HG02678 (cell line): ENCODE measurements at regions not wholly inside any gene's neighbourhood (a gene's known extent, or its start where the extent isn't known, plus 50 kb on each side); places are given as distances from the start of the nearest gene placed in this dataset.

Experiments used
- ATAC-seq: cut with Tn5 transposase; IDR thresholded peaks from one replicate; pipeline ENCODE4 v1.9.1; 2021; ENCODE audit warnings: mild to moderate bottlenecking, moderate library complexity; ENCODE audit not compliant: unreplicated experiment

GRCh38 chr22:48587236-48587865, 1240.3 kb downstream of the BRD1 start:
- no peak for ATAC-seq

- no peak for ATAC-seq
Observed at GRCh38 chr22:48586799-48587185, 1240.9 kb downstream of the BRD1 start.

- ATAC-seq: no peak
Observed at GRCh38 chr22:48585916-48586798, 1241.5 kb downstream of the BRD1 start.

GRCh38 chr22:48584170-48584569, 1243.5 kb downstream of the BRD1 start:
- no peak for ATAC-seq

- ATAC-seq: no peak
Observed at GRCh38 chr22:48581796-48582469, 1245.7 kb downstream of the BRD1 start.

GRCh38 chr22:48581205-48581766, 1246.4 kb downstream of the BRD1 start:
- no peak for ATAC-seq

- no peak for ATAC-seq
Observed at GRCh38 chr22:48580481-48580970, 1247.1 kb downstream of the BRD1 start.

- ATAC-seq: no peak
Observed at GRCh38 chr22:48579928-48580309, 1247.8 kb downstream of the BRD1 start.

GRCh38 chr22:48579043-48579927, 1248.4 kb downstream of the BRD1 start:
- no peak for ATAC-seq

- ATAC-seq: no peak
Observed at GRCh38 chr22:48578138-48579042, 1249.3 kb downstream of the BRD1 start.

GRCh38 chr22:48577691-48578090, 1250.0 kb downstream of the BRD1 start:
- ATAC-seq: no peak

- no peak for ATAC-seq
Observed at GRCh38 chr22:48577014-48577690, 1250.5 kb downstream of the BRD1 start.

GRCh38 chr22:48576333-48577013, 1251.2 kb downstream of the BRD1 start:
- ATAC-seq: no peak

- ATAC-seq: no peak
Observed at GRCh38 chr22:48575618-48576332, 1251.9 kb downstream of the BRD1 start.

- ATAC-seq: no peak
Observed at GRCh38 chr22:48574776-48575617, 1252.7 kb downstream of the BRD1 start.

GRCh38 chr22:48573766-48574165, 1253.9 kb downstream of the BRD1 start:
- no peak for ATAC-seq

GRCh38 chr22:48572951-48573350, 1254.7 kb downstream of the BRD1 start:
- no peak for ATAC-seq
